SKM-1 treated with dmso at 0.1 percent for 144 hours (cell line): ENCODE measurements at regions not wholly inside any gene's neighbourhood (a gene's known extent, or its start where the extent isn't known, plus 50 kb on each side); places are given as distances from the start of the nearest gene placed in this dataset.

Source experiments
- DNase-seq: peaks from one replicate; lab custom pipeline; 2025; ENCODE audit not compliant: unreplicated experiment; lab: John Stamatoyannopoulos, UW

GRCh38 chr6:126603410-126603809 is 263.5 kb downstream of the CENPW start:
- DNase-seq: no peak

GRCh38 chr6:126605089-126605488 is 265.2 kb downstream of the CENPW start:
- no peak for DNase-seq

DNA sequence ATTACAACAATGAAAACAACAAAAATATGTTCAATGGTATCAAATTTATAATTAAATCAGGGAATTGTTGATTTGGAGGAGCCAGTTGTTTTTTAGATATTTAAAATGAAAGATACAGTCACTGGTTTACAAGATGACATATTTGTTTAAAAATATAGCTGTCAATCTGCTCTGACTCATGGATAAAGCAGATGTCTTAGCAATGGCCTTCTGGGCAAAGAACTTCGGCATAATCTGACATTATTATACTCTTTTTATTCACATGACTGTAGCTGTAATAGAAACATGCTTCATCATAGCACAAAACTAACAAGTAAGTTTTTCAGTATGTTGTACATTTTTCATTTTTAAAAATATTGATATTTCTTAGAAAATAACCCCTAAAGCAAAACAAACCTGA is 267.4 kb downstream of the CENPW start:
- DNase-seq: no peak

GRCh38 chr6:126608681-126609080 is 268.8 kb downstream of the CENPW start:
- DNase-seq: no peak

- no peak for DNase-seq
Measured at GRCh38 chr6:126614642-126615504, 275.0 kb downstream of the CENPW start.

DNA sequence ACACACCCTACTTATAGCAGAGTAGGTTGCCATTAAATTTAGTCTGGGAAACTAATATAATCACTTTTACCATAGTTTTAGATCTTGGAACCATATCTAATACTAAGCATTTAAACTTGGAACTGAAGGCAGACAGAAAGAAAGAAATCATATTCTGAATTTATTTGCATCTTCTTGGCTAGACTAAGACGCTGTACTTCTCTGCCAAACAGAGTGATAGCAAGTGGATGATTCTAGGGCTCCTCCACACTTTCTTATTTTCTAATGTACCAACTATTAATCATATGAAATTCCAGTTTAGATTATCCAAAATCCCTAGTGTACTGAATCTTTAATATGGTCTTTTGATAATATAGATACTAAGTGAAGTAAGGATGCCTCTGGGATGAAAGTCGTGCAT is 277.0 kb downstream of the CENPW start:
- DNase-seq: no peak

DNA sequence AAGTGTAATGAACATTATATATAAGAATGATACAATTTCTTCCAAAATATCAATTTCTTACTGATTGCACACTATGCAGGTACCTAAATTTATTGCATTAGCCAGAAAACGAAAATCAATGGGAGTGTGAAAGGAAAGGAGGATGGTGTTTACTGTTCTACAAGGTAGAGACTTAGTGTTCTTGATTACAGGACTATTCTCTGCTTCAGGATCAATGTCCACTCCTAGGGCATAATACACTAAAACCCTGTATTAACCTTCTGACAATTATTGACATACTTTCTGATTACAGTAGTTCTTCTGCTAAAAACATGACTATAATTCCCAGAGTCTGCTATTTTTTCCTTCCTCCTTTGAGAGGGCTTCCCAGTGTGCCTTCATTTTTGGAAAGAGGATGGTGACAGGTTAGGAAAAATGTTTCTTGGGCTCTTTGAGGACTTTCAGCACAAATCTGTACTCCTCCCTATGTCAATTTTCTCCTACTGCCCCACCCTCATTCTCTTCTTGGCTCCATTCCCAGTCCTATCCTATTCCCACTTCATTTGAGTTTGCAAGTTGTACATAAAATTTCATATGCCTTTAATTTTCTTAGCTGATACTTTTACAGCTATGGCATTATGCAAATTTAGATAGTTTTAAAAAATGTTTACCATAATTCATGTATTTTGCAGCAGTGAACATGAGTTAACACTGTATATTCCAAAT is 278.9 kb downstream of the CENPW start:
- no peak for DNase-seq

DNA sequence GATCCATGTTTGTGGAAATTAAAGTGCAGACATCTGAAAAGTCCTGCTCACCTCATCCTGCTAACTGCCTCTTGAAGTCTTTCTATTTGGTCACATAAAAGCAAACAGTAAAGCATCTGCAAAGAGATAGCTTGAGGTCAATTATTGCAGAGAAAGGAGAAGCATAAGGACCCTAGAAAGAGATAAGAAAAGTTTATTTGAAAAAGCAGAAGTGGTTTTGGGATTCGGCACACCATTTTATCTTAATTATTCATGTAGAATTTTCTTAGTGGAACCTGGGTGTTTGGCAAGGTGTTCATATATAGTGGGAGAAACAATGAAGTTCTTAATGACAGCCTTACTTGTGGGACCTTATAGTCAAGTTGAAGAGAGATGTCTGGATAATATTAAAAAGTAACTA is 280.8 kb downstream of the CENPW start:
- no peak for DNase-seq

DNA sequence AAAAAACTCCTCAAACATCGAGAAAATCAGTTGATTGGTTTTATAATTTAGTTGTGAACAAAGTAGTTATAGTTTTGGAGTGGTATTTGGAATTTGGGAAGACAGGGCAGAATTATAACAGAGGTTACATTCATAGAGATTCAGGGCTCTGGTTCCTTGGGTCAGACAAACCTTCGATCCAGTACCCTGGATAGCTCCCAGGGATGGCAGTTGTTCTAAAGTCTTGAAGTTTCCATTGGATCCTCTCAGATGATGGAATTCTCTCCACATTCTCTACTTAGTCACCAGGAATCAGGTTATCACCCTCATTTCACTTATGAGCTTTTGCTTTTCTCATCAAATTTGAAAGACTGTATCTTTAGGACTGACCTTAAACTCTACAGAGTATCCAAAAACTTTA is 285.1 kb downstream of the CENPW start:
- no peak for DNase-seq

GRCh38 chr6:126628125-126628524 is 288.2 kb downstream of the CENPW start:
- DNase-seq: no peak

- no peak for DNase-seq
Measured at GRCh38 chr6:126631363-126631762, 291.4 kb downstream of the CENPW start.

DNA sequence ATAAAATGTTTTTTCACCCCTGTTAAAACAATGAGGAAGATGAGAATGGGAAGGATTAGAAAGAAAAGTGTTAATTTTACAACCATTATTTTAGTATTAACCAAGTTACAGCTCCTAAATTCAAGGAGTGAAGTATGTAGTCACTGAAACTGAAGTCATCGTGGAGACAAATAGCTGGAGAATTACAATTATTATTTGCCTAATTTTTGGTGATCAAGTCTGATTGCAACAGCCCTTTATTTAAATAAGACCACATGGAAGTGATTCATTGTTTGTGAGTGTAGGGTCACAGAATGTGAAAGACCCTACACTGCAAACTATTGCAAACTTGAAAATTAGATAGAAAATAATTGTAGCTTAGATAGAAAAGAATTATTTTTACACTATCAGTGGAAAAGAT is 292.4 kb downstream of the CENPW start:
- no peak for DNase-seq

DNA sequence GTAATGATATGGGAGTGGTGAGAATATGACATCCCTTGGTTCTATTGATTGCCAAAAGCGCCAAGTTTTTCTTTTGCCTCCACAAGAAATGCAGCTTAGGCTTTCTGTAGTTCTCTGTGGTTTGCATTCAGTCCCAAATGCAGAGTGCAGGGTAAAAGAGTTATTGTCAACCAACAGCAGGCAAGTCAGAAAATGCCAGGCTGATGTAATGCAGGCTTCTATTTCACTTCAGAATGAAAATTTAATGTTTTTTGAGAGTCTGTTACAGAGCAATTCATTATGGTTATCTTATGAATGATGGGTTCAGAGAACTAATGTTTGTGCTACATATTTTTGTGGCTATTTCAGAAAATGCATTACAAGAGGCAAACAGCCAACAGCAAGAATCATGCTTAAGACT is 293.5 kb downstream of the CENPW start:
- DNase-seq: no peak

- DNase-seq: no peak
Measured at GRCh38 chr6:126640356-126640755, 300.4 kb downstream of the CENPW start.

- no peak for DNase-seq
Measured at GRCh38 chr6:126640921-126641320, 301.0 kb downstream of the CENPW start.

DNA sequence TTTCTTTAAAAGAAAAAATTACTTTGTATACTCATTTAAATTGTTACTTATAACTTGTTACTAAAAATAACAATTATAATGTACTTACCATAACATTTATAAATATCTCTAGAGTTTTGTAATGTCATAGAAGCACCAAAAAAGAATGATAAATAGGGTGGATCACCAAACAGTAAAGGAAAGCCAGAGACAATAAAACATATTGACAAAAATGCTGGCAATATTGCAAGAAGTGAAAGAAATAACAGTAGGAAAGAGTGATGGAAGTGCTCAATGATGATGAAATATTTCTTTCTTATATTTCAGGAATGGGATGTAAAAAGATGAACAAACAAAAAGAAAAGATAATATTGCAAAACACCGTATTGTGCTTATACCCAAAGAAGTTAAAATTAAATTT is 301.7 kb downstream of the CENPW start:
- no peak for DNase-seq

DNA sequence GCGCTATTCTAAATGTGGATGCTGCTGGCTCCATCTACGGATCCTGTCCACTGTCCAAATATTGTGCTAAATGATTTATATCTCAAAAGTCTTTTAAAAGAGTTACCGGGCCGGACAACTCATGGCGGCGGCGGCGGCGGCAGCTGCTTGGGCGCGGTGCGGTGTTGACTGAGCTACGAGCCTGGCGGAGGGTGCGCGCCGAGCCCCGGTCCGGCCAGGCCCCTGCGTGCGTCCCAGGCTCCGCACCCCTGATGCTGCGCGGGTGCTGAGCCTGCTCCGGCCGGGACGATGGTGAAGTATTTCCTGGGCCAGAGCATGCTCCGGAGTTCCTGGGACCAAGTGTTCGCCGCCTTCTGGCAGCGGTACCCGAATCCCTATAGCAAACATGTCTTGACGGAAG is 303.4 kb downstream of the CENPW start:
- no peak for DNase-seq

DNA sequence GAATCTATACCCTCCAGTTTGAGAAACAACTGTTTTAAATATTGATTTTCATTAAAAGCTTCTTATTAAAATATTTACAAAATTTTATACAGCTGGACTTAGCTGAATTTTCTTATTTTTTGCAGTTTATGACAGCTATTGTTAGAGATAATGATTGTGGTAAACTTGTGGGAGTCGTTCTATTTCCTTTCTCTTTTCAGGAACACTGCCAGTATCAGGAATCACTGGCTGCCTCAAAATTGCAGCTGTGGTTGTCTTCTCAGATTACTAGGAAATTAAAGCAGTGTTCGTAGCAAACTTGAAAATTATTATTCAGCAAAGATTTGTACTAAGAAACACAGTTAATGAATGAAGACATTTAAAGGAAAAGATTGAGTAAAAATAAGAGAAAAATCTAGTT is 311.0 kb downstream of the CENPW start:
- no peak for DNase-seq

- peak; percentile 29 for DNase-seq
Measured at GRCh38 chr6:126657561-126658175, 317.8 kb downstream of the CENPW start.

DNA sequence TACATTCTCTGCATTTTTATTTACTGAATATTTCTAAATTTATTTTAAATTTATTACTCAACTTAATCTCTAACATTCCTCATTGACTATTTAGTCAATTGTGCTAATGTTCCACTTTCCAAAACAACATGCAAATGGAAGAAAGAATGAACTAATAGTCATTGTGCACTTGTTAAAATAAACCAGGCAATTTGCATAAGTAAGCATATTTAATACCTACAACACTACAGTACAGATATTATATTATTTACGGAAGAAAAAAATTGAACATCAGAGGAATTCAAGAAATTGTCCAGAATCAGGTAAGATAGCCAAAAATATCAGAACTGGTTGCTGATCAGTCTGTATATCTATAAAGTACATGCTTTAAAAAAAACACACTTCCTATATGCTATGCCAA is 320.5 kb downstream of the CENPW start:
- no peak for DNase-seq

- no peak for DNase-seq
Measured at GRCh38 chr6:126661646-126662045, 321.7 kb downstream of the CENPW start.

DNA sequence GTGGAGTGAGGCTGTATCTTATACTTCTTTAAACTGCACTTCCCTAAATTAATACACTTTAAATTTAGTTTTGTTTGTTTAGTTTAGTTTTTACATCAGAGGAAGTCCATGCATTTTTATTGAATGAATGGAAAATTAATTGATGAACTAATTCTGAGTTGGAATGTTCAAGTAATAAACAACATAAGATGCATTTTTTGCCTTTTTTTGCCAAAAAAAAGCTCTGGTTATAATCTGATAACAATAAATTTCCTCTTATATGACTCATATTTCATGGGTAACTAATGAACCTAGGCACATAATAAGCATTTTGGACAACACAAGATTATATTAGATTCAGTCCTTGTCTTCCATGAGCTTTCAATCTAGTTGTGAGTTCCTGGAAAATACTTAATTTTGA is 323.1 kb downstream of the CENPW start:
- DNase-seq: no peak
